ENCODE measurements at regions not wholly inside any gene's neighbourhood (a gene's known extent, or its start where the extent isn't known, plus 50 kb on each side); places are given as distances from the start of the nearest gene placed in this dataset.
"Not testable (repeated sequence)": the region's sequence is repeated elsewhere in the genome, so short reads cannot be mapped to it uniquely, and the experiment has no call there.

- H3K4me1 ChIP-seq; H3K27me3 ChIP-seq; H3K36me3 ChIP-seq; H3K9me3 ChIP-seq; DNase-seq; H3K27ac ChIP-seq; intact Hi-C loops (cut with DNase I); H3K4me3 ChIP-seq: not testable (repeated sequence)
- no CpG with 5 or more reads among the region's 1 CpG for WGBS, 2 donors
Observed at GRCh38 chr2:111489460-111489859, 368.7 kb downstream of the BCL2L11 start.

GRCh38 chr2:111491181-111491580 is 370.5 kb downstream of the BCL2L11 start:
- H3K4me1 ChIP-seq; H3K9me3 ChIP-seq; H3K27ac ChIP-seq; H3K27me3 ChIP-seq; H3K36me3 ChIP-seq; intact Hi-C loops (cut with DNase I); H3K4me3 ChIP-seq; DNase-seq: not testable (repeated sequence)
- no CpG with 5 or more reads among the region's 3 CpGs for WGBS, 2 donors

GRCh38 chr2:111491614-111492013 is 370.9 kb downstream of the BCL2L11 start:
- H3K27ac ChIP-seq; H3K4me3 ChIP-seq; H3K9me3 ChIP-seq; DNase-seq; intact Hi-C loops (cut with DNase I); H3K27me3 ChIP-seq; H3K36me3 ChIP-seq; H3K4me1 ChIP-seq: not testable (repeated sequence)
- WGBS, 2 donors: 77 to 85% methylated on average over 3 of the region's 4 CpGs

GRCh38 chr2:111492995-111493719 is 372.4 kb downstream of the BCL2L11 start:
- DNase-seq; H3K4me3 ChIP-seq; H3K9me3 ChIP-seq; H3K36me3 ChIP-seq; H3K27me3 ChIP-seq; intact Hi-C loops (cut with DNase I): not testable (repeated sequence)
- peak overlapping the region; percentile 49 to 78 (median 72) for H3K27ac ChIP-seq
- H3K4me1 ChIP-seq: peaks cover 0 to 11% (median 4%) of the 10 kb centered on the region in 4 donors
- 58 to 64% methylated on average over 6 to 7 of the region's 20 CpGs for WGBS, 2 donors

GRCh38 chr2:111493720-111494078 is 373.0 kb downstream of the BCL2L11 start:
- peaks cover 0 to 11% (median 4%) of the 10 kb centered on the region in 4 donors for H3K4me1 ChIP-seq
- H3K27me3 ChIP-seq; intact Hi-C loops (cut with DNase I); H3K36me3 ChIP-seq; DNase-seq; H3K4me3 ChIP-seq; H3K9me3 ChIP-seq: not testable (repeated sequence)
- TF ChIP-seq POLR2AphosphoS5 (IDR thresholded peaks at IDR 0.05): peak in 1 of 4 donors; percentile 16
- 22 to 70% methylated on average over 5 of the region's 5 CpGs for WGBS, 2 donors
- peak overlapping the region; percentile 49 to 78 (median 72) for H3K27ac ChIP-seq

- H3K4me3 ChIP-seq: peak overlapping the region in 3 of 4 donors; percentile 19 to 27 (median 27)
- H3K9me3 ChIP-seq; intact Hi-C loops (cut with DNase I); DNase-seq; H3K36me3 ChIP-seq; H3K27me3 ChIP-seq: not testable (repeated sequence)
- 10 to 42% methylated on average over 8 to 9 of the region's 14 CpGs for WGBS, 2 donors
- H3K4me1 ChIP-seq: peaks cover 0 to 11% (median 4%) of the 10 kb centered on the region in 4 donors
- H3K27ac ChIP-seq: peak overlapping the region; percentile 66 to 78 (median 72)
Observed at GRCh38 chr2:111494288-111494980, 373.7 kb downstream of the BCL2L11 start.

GRCh38 chr2:111494981-111495315 is 374.2 kb downstream of the BCL2L11 start:
- peak overlapping the region; percentile 66 to 78 (median 72) for H3K27ac ChIP-seq
- H3K27me3 ChIP-seq; DNase-seq; H3K36me3 ChIP-seq; H3K9me3 ChIP-seq; intact Hi-C loops (cut with DNase I): not testable (repeated sequence)
- peak overlapping the region in 3 of 4 donors; percentile 19 to 27 (median 27) for H3K4me3 ChIP-seq
- peaks cover 0 to 11% (median 4%) of the 10 kb centered on the region in 4 donors for H3K4me1 ChIP-seq
- WGBS, 2 donors: 0% methylated on average over 3 to 4 of the region's 7 CpGs

GRCh38 chr2:111495636-111496035 is 374.9 kb downstream of the BCL2L11 start:
- peak; percentile 68 for DNase-seq
- WGBS, 2 donors: 71 to 73% methylated on average over 2 of the region's 2 CpGs
- peaks cover 0 to 11% (median 4%) of the 10 kb centered on the region in 4 donors for H3K4me1 ChIP-seq
- H3K36me3 ChIP-seq; intact Hi-C loops (cut with DNase I); H3K9me3 ChIP-seq; H3K4me3 ChIP-seq; H3K27me3 ChIP-seq: not testable (repeated sequence)
- peak overlapping the region in 3 of 4 donors; percentile 47 to 67 (median 65) for H3K27ac ChIP-seq

- H3K4me1 ChIP-seq: peaks cover 0 to 11% (median 4%) of the 10 kb centered on the region in 4 donors
- intact Hi-C loops (cut with DNase I); H3K27me3 ChIP-seq; DNase-seq; H3K9me3 ChIP-seq; H3K4me3 ChIP-seq; H3K36me3 ChIP-seq: not testable (repeated sequence)
- 84 to 85% methylated on average over 2 of the region's 2 CpGs for WGBS, 2 donors
- peak overlapping the region in 3 of 4 donors; percentile 47 to 67 (median 65) for H3K27ac ChIP-seq
Observed at GRCh38 chr2:111496176-111496575, 375.5 kb downstream of the BCL2L11 start.

- 87 to 97% methylated on average over 4 of the region's 5 CpGs for WGBS, 2 donors
- H3K27ac ChIP-seq: peak overlapping the region in 1 of 4 donors; percentile 67
- DNase-seq; H3K9me3 ChIP-seq; H3K4me3 ChIP-seq; intact Hi-C loops (cut with DNase I); H3K36me3 ChIP-seq; H3K27me3 ChIP-seq: not testable (repeated sequence)
- peaks cover 0 to 11% (median 4%) of the 10 kb centered on the region in 4 donors for H3K4me1 ChIP-seq
Observed at GRCh38 chr2:111496860-111497259, 376.1 kb downstream of the BCL2L11 start.

Data from sigmoid colon (tissue), 6 donors.